Eye (tissue), 1 donor: ENCODE measurements at regions not wholly inside any gene's neighbourhood (a gene's known extent, or its start where the extent isn't known, plus 50 kb on each side); places are given as distances from the start of the nearest gene placed in this dataset.
"Not testable (repeated sequence)": the region's sequence is repeated elsewhere in the genome, so short reads cannot be mapped to it uniquely, and the experiment has no call there.

Source experiments
- DNase-seq: peaks from one replicate; pipeline ENCODE4 v3.0.0-alpha.2; 2015

DNA sequence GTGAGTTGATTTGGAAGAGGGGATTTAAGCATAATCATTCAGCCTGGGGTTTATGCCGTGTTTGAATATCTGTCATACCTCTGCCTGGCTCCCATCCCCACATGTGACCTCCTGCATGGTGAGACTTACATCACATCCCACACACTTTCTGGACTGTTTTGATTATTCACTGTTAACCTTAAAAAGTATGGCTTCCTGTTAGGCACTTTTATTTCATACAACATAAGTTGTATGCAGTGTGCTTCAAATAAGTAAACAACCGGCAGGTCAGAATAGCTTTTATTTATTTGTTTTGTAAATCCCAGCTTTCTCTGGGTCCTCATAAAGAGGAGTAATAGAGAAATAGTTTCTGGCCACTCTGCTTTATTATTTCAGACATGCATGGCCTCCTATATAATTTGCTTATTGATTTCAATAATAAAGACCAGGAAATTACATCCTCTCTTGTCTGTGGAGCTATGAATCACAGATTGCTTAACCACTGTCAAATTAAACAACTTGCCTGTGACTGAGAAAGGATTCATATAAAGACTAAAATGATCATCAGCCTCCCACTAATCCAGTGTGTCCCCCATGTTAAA lies 376.8 kb upstream of the ZFP42 start:
- no peak for DNase-seq

DNA sequence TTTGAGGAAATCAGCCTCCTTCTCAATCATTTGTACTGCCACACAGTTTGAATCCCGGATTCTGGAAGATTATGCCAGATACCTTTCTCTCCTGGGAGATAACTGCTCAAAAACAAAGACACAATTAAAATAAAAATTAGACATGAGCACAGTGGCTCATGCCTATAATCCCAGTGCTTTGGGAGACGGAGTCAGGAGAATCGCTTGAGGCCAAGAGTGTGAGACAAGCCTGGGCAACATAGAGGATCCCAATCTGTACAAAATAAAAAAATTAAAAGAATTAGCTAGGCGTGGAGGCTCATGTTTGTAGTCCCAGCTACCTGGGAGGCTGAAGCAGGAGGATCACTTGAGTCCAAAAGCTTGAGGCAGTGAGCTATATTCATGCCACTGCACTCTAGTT lies 376.3 kb upstream of the ZFP42 start:
- DNase-seq: no peak

DNA sequence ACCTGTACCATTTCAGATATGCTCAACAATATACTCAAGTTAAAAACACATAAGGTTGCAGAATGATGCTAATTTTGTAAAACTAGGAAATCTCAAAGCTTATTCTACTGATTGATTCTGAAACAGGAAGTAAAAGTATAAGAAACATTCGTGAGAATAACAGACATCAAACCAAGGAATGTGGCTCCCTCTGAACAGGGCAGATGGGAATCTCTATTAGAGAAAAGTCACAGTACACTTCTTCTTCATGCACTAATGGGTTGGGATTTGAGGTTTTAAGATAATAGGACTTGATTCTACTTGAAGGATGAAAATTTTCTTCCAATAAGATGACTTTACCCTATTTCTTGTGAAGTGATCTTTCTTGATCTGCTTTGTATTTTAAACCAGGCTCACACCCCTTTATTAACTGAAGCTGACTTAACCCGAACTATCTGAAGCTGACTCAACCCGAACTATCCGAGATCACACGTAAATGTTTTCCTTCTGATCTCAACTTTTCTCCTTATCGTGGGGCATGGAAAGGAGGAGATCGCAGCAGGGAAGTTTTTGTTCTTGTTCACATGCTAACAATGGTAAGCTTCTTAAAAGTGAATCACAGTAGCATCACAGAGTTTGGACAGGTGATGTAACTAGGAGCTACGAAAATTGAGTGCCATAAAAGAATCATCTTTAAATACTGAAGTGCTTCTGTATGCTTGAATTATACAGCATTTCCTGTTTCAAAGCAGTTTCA lies 363.1 kb upstream of the ZFP42 start:
- DNase-seq: no peak

DNA sequence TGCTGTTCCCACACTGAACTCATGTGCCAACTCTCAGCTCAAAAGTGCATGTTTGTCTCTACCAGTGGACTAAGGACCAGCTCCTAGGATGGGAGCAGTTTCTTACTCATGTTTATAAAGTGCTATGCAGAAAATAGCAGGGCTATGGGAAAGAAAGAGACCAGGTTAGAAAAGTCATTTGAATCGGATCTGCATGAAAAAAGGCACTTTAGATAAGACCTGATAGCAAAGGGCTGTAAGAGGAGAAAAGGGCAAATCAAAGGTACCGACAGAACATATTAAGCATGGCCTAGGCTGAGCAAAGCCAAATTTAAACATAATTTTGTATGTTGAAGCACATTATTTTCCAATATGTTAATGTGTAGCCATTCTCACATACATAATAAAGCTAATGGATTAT lies 362.3 kb upstream of the ZFP42 start:
- DNase-seq: no peak

DNA sequence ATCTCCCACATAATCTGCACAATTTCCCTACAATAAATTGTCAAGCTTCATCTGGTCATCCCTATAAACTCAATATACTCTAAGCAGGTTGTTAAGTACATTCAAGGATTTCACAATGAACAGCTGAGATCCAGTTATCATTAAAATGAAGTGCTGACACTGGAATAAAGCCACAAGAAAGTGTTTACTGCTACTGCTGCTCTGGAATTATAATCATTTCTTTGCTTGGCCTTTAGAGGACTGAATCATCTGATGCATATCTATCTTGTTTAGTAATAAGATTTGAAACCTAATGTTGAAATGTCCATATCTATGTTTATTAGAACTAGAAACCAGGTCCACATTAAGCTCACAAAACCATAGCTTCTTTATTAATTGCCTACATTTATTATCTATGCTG lies 338.6 kb upstream of the ZFP42 start:
- no peak for DNase-seq

DNA sequence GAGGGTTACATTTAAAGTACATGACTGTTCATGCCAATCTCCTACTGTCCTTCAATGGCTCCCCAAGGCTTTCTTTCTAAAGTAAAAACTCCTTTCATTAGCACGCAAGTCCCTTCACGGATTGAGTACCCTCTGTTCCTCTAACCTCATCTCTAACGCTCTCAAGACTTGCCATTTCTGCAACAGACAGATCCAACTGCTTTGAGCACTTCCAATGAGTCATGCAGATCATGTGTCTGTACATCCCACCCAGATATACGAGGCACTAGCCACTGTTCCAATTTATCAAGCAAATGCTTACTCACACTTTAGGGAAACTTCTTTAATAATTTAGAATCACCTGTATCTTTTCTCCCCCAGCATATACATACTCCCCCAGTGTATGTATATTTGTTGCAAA lies 332.5 kb upstream of the ZFP42 start:
- no peak for DNase-seq

DNA sequence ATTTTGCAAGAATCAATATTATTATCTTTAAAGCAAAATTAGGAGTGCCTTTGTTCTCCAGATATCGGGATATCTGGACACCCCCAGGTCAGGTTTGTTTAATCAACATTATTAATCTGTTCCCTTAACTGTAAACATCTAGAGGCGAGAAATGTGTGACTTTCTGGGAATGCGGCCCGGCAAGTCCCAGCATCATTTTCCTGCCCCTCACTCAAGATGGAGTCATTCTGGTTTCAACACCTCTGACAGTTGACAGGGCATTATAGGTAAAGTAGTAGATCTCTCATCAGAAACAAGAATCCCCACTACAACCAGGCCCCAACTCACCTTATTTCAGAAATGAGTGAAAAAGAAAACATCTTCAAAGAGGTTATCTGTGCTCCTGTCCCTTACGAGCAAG lies 331.6 kb upstream of the ZFP42 start:
- DNase-seq: no peak

DNA sequence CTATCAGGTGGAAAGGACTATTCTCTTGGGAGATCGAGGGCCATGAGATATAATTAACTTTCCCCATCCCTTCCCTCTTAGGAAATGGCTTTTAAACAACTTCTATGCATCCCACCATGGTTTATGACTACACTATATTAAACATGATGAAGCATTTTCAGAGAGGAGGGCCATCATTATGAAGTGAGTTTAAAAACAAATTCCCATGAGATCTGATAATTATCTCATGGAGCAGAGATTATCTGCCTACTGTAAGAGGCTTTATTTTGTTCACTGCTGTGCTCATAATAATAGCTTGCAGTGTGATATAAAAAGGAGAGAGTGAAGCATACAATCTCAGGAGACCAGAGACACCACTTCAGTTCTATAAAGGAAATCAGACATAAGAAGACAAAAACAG lies 330.5 kb upstream of the ZFP42 start:
- no peak for DNase-seq

DNA sequence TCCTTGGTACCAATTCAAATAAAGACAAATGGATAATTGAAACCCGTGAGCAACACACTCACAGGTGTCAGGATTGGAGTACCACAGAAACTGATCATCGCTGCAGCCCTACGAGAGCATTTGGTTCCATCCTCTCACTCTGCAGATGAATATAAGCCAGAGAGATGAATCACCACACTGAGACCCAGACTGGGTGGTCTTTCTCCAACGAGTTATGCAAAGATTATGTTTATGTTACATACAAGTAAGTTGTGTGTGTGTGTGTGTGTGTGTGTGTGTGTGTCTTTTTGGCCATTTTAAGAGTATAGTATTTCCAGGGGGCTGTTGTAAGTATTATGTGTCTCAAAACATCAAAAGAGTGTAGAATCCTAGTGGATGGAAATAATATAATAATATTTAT lies 329.5 kb upstream of the ZFP42 start:
- no peak for DNase-seq

DNA sequence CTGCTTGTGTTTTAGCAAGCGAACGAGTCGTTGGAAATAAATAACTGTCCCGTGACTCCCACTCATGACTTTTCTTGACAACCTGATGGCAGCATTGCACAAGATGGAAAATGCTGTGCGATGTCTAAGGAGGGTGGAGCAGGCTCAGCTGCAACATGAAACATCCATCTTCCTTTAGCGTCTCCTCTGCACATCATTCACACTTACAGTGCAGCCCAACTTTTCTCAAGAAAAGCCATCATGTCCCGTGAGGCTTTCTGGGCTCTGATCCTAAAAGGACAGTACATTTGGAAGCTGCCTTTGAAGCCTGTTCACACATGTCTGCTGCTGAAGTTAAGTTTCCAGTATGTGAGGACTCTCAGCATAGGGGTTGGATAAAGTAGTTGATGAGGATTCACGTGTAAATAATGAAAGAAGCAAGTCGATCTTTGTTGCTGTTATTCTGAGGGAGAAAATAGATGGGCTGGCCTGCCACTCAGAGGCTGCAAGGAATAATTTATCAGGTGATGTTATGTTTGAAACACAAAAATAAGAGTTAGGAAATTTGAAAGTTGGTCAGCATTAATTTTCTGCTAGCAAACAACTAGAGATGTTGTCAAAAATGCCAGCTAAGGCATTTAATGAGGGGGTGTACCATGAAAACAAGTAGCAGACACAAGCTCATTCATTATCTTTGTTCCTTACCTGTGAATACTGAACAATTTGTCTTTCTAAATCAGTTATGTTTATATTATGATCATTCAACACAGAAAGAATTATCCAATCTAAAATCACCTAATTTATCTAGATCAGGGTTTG lies 328.7 kb upstream of the ZFP42 start:
- peak; percentile 34 for DNase-seq

DNA sequence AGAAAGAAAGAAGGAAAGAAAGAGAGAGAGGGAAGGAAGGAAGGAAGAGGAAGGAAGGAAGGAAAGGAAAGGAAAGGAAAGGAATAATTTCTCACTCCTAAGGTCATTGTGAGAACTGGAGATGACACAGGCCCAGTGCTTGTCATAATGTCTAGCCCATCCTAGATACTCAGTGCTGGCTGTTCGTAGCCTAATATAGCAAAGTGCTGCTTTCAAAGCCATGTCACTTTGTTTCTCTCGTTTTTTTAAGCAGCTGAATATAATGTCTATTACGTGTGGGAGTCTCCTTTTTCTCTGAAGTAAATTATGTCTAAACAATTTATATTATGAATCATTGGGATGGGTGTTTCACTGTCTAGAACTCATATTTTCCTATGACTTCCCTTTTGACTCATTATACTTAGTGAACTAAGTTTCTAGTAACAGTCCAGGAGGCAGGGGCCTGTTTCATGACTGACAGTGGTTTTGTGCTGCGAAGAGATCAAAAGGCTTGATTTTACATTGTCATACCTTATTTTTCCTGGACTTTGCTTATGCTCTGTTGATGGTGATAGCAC lies 327.0 kb upstream of the ZFP42 start:
- DNase-seq: no peak

DNA sequence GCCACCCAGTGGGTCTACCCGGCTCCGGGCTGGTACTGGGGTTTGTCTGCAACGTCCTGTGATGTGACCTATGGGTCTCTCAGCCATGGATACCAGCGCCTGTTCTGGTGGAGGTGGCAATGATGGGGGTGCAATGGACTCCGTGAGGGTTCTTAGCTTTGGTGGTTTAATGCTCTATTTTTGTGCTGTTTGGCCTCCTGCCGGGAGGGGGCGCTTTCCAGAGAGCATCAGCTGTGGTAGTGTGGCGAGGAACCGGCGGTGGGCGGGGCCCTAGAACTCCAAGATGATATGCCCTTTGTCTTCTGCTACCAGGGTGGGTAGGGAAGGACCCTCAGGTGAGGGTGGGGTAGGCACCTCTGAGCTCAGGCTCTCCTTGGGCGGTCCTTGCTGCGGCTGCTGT lies 324.1 kb upstream of the ZFP42 start:
- DNase-seq: not testable (repeated sequence)

DNA sequence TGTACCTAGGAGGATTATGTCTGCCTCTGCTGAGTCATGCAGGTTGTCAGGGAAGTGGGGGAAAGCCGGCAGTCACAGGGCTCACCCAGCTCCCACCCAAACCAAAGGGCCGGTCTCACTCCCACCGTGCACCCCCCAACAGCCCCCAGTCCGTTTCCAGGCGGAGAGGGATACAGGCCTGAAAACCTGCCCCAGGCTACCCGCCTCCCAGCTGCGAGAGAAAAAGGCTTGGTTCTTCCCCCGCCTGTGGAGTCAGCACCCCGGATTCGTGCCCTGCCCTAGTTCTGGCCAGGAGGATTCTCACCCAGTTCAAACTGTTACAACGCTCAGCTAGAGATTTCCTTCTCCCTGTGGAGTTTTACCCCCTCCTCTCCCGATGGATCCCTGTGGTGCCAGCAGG lies 323.6 kb upstream of the ZFP42 start:
- not testable (repeated sequence) for DNase-seq

DNA sequence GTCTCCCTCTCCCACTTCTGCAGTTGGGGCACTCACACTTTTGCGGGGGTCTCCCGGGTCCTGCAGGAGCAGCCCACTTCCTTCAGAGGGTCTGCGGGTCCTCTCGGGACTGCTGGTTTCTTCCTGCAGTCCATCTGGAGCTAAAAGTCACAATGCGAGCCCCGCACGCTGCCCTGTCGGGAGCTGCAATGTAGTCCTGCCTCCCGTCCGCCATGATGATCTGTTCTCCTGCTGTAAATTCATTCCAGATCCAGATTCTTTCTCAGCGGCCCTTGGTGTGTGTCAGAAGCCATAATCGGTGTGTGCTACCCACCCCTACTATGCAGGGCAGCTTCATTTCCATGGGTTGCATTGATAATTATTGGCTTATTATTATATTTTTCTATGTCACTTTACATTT lies 323.0 kb upstream of the ZFP42 start:
- not testable (repeated sequence) for DNase-seq

DNA sequence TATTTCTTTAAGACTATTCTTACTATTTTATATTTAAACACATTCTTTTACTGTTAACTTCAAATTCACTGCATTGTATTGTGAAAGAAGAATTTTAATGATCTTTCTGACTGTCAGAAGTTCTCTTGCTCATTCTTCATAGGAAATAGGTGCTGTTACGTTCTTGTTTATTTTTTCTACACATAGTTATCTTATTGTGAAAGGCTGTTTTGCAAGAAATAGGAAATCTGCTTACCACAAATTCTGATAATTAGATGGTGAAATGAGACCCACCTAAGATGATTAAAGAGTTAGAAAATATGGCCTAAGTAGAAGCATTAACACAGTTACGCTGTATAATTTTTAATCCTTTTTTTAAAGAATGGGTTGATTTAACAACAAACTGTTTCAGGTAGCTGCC lies 316.1 kb upstream of the ZFP42 start:
- DNase-seq: no peak

DNA sequence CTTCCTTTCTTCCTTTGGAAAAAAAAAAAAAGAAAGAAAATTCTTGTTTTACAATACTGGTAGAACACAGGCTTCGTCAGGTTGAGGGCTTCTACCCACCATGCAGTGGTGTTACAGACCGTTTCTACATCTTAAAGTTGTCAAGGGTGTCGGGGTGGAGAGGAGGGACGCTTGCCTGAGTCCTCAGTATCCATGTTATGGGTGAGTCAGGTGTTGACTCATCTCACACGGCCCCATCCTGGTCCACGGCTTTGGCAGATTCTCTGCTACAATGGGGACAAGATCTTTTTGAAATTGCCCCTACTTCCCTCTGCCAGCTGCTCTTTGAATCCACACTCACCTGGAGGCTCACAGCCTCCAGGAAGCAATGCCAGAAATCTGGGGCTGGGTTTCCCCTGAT lies 310.3 kb upstream of the ZFP42 start:
- DNase-seq: no peak

DNA sequence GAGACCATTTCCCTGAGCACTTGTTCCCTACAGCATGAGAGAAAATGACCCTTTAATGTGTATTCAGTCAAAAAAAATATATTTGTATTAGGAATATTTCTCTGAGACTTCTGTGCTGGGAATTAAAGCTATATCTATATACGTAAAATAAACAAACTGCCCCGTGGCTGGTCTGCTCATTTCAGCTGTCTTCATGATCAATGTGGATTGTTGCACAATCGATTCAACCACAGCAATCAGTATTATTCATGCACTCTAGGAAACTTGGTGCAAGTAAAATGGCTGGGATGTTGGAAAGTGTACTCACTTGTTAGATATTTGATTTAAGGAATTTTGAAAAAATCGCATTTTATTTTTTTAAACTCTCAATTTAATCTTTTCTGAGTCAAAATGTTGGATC lies 307.9 kb upstream of the ZFP42 start:
- DNase-seq: no peak

DNA sequence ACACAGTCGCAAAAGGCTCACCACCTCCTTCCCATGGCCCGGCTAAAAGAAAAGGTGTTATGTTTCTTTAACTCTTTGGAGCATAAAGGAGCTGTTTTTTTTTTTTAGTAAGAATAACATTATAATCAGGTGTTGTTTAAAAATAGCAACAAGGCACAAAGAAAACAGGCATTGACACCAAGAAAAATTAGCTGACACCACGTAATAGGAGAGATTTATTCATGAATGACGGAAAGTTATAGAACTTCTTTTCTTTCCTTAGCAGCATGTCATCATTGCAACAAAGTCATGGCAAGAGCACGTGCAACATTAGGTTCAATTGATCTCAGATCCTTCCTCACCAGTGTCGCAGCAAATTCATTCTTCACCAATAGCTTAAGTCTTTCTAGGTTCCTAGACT lies 302.9 kb upstream of the ZFP42 start:
- DNase-seq: no peak

DNA sequence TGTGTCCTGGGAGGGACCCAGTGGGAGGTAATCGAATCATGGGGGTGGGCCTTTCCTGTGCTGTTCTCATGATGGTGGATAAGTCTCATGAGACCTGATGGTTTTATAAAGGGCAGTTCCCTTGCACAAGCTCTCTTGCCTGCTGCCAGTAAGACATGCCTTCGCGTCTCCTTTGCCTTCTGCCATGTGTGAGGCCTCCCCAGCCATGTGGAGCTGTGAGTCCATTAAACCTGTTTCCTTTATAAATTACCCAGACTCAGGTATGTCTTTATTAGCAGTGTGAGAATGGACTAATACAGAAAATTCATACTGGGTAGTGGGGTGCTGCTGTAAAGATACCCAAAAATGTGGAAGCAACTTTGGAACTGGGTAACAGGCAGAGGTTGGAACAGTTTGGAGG lies 300.0 kb upstream of the ZFP42 start:
- DNase-seq: not testable (repeated sequence)

DNA sequence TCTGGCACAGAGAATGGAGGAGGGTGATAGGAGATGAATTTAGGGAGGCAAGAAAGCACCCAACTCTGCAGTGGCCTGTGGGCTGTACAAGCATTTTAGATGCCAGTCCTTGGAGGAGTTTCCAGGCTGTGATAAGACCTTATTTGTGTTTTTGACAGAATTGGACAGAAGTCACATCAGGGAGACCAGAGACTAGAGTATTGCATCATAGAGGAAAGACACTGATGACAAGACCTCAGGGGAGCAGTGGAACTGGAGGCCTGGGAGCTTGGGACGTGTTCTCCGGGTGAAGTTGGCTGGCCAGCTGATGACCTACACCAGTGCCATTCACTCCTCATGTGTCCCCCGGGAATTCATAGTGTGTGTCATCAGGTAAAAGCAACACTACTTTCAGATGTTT lies 284.0 kb upstream of the ZFP42 start:
- peak; percentile 2 for DNase-seq

DNA sequence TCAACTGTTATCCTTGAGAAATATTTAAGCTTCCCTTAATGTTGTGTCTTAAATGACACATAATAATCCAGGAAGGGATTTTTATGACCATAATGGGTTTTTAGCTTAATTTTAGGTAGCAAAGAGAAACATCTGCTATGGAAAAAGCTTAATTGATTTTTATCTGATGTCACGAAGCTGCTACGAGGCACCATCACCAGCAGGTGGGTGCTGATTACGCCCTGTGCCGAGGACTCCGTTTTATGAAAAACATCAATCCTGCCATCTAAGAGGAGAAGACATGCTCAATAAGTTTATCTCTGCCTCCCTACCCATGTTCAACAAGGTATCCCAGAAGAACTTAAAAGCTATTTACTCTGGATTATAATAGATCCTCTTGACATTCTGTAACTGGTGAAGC lies 280.6 kb upstream of the ZFP42 start:
- no peak for DNase-seq

DNA sequence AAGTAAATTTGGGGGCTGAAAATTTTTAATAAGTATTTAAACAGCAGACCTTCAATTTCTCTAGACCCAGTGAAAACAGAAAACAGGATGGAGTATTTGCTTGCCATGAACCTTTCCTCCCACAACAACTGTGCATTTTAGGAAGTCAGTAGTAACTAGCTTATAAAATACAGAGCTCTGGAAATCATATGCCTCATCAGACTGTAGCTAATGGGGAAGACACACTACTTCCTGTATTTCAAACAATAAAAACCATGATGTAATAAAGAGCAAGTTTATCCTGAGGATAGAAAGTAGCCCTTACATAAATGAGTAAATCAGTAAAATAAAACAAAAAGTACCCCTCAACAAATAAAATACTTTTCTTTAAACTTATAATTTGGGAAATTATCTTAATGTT lies 280.1 kb upstream of the ZFP42 start:
- DNase-seq: no peak

DNA sequence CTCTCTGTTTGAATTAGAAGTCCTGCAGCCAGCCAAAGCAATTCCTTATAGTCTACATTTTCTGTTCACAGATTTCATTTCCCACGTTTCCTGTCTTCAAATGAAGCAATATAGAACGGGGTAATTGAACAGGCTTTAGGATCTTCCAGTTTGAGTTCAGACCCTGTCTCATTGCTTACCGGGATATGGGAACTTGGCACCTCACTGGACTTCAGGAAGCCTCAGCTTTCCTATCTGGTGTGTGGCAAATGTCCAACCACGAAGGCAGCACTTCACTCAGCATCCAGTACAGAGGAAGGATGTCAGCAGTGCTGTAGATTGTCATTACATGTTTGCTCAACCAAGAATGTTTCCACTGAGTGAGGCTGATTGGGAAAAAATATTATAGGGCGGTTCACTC lies 271.1 kb upstream of the ZFP42 start:
- DNase-seq: no peak

DNA sequence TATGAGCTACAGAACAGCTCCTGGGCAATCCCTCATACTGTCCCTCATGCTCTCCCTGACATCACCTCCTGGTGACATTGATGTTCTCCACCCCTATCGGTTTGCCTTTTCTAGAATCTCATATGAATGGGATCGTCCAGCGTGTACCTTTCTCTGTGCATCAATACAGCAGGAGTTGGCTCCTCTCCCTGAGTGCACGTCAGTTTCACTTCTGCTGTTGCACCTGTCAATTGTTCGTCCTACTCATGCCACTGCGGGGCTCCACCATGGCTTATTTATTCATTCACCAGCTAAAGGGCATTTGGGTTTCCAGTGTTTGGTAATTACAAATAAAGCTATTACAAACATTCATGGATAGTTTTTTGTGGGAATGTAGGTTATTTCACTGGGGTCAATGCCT lies 269.1 kb upstream of the ZFP42 start:
- DNase-seq: no peak
